ENCODE measurements at regions not wholly inside any gene's neighbourhood (a gene's known extent, or its start where the extent isn't known, plus 50 kb on each side); places are given as distances from the start of the nearest gene placed in this dataset.

GRCh38 chr10:8214587-8214986 is 160.1 kb downstream of the GATA3 start:
- POLR2A ChIA-PET = no interaction called here

GRCh38 chr10:8216893-8217292 is 162.4 kb downstream of the GATA3 start:
- ChIA-PET CTCF (no interaction called here), POLR2A (no interaction called here)
- no peak overlapping the region for H3K27ac Mint-ChIP-seq (ENCODE audit: unreplicated experiment)
- no peaks in the 10 kb centered on the region for H3K27me3 ChIP-seq (replicated peaks; ENCODE audit: control insufficient read depth, insufficient read depth, low read length)
- H3K4me3 ChIP-seq (ENCODE audit: low read depth, low read length) = no peak overlapping the region
- H3K27me3 Mint-ChIP-seq (ENCODE audit: insufficient read depth, unreplicated experiment) = no peaks in the 10 kb centered on the region
- H3K9me3 Mint-ChIP-seq (ENCODE audit: unreplicated experiment) = no peaks in the 10 kb centered on the region
- peaks cover 12% of the 10 kb centered on the region for H3K4me1 Mint-ChIP-seq (ENCODE audit: low read depth, unreplicated experiment)
- BruUV-seq (replicated peaks) = no TSS peak
- no peaks in the 10 kb centered on the region for H3K36me3 Mint-ChIP-seq (ENCODE audit: insufficient read depth, unreplicated experiment)
- no peak for TF ChIP-seq CTCF (IDR thresholded peaks at IDR 0.05; ENCODE audit: insufficient read depth in 1 of 2, low read depth in 1 of 2, low read length in 1 of 2, severe bottlenecking in 1 of 2, unreplicated experiment in 1 of 2)
- no peak overlapping the region for H3K4me3 Mint-ChIP-seq (ENCODE audit: unreplicated experiment)
- intact Hi-C loops (cut with micrococcal nuclease; ENCODE audit: unreplicated experiment) = no loop called here
- peaks cover 3% of the 10 kb centered on the region; the same call in 1 of the 2 replicates for H3K9me3 ChIP-seq
- DNase-seq = no peak
- H3K36me3 ChIP-seq (ENCODE audit: control insufficient read depth, insufficient read depth, low read length) = no peaks in the 10 kb centered on the region
- H3K4me1 ChIP-seq = peaks cover 9% of the 10 kb centered on the region

More at GRCh38 chr10:8214587-8214986, 160.1 kb downstream of the GATA3 start:
- no peak for TF ChIP-seq CTCF (IDR thresholded peaks at IDR 0.05; ENCODE audit: insufficient read depth in 1 of 2, low read depth in 1 of 2, low read length in 1 of 2, severe bottlenecking in 1 of 2, unreplicated experiment in 1 of 2)
- no peaks in the 10 kb centered on the region for H3K9me3 Mint-ChIP-seq (ENCODE audit: unreplicated experiment)
- no peaks in the 10 kb centered on the region for H3K36me3 ChIP-seq (ENCODE audit: control insufficient read depth, insufficient read depth, low read length)
- CTCF ChIA-PET = no interaction called here
- no peak for DNase-seq
- H3K4me3 Mint-ChIP-seq (ENCODE audit: unreplicated experiment) = no peak overlapping the region
- peaks cover 12% of the 10 kb centered on the region for H3K4me1 Mint-ChIP-seq (ENCODE audit: low read depth, unreplicated experiment)
- no peaks in the 10 kb centered on the region for H3K27me3 Mint-ChIP-seq (ENCODE audit: insufficient read depth, unreplicated experiment)
- intact Hi-C loops (cut with micrococcal nuclease; ENCODE audit: unreplicated experiment) = no loop called here
- H3K4me3 ChIP-seq (ENCODE audit: low read depth, low read length) = no peak overlapping the region
- BruUV-seq (replicated peaks) = no TSS peak
- no peak overlapping the region for H3K27ac Mint-ChIP-seq (ENCODE audit: unreplicated experiment)
- no peaks in the 10 kb centered on the region for H3K27me3 ChIP-seq (replicated peaks; ENCODE audit: control insufficient read depth, insufficient read depth, low read length)
- no peaks in the 10 kb centered on the region for H3K36me3 Mint-ChIP-seq (ENCODE audit: insufficient read depth, unreplicated experiment)
- H3K4me1 ChIP-seq = peaks cover 12% of the 10 kb centered on the region
- H3K9me3 ChIP-seq = peaks cover 3% of the 10 kb centered on the region; the same call in 1 of the 2 replicates

DNA sequence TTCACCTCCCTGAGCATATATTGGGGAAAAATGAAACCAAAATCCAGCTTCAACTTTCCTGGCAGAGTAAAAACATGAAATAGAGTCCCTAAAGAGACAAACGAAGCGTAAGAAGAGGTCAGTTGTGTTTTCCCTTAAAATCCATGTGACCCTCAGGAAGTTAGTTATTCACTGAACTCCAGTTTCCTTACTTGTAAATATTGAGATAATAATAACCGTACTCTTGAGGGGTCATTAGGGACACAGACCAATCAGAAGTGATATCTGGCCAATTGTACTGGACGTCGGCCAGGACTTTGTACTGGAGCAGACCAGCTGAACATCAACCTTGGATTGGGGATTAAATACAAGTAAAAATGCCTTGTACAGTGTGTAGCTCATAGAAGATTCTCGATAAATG is 167.0 kb downstream of the GATA3 start:
- H3K4me1 ChIP-seq = no peaks in the 10 kb centered on the region
- ChIA-PET POLR2A (interaction anchor here (0.6 kb wide), 1 partner anchor 25 kb away, joined by 6 read pairs; no protein-coding TSS in a partner anchor), CTCF (no interaction called here)
- Mint-ChIP-seq H3K9me3 (ENCODE audit: unreplicated experiment) (no peaks in the 10 kb centered on the region), H3K27me3 (ENCODE audit: insufficient read depth, unreplicated experiment) (no peaks in the 10 kb centered on the region), H3K27ac (ENCODE audit: unreplicated experiment) (no peak overlapping the region), H3K4me1 (ENCODE audit: low read depth, unreplicated experiment) (no peaks in the 10 kb centered on the region), H3K4me3 (ENCODE audit: unreplicated experiment) (no peak overlapping the region), H3K36me3 (ENCODE audit: insufficient read depth, unreplicated experiment) (no peaks in the 10 kb centered on the region)
- no peak for DNase-seq
- intact Hi-C loops (cut with micrococcal nuclease; ENCODE audit: unreplicated experiment) = no loop called here
- peaks cover 3% of the 10 kb centered on the region; the same call in 1 of the 2 replicates for H3K9me3 ChIP-seq
- no peak for TF ChIP-seq CTCF (IDR thresholded peaks at IDR 0.05; ENCODE audit: insufficient read depth in 1 of 2, low read depth in 1 of 2, low read length in 1 of 2, severe bottlenecking in 1 of 2, unreplicated experiment in 1 of 2)
- H3K27me3 ChIP-seq (replicated peaks; ENCODE audit: control insufficient read depth, insufficient read depth, low read length) = no peaks in the 10 kb centered on the region
- H3K4me3 ChIP-seq (ENCODE audit: low read depth, low read length) = no peak overlapping the region
- no TSS peak for BruUV-seq (replicated peaks)
- no peaks in the 10 kb centered on the region for H3K36me3 ChIP-seq (ENCODE audit: control insufficient read depth, insufficient read depth, low read length)
